ENCODE measurements at regions not wholly inside any gene's neighbourhood (a gene's known extent, or its start where the extent isn't known, plus 50 kb on each side); places are given as distances from the start of the nearest gene placed in this dataset.
A peak's percentile ranks its signal among the peaks of the same experiment; 100 is the strongest.
"Not testable (repeated sequence)": the region's sequence is repeated elsewhere in the genome, so short reads cannot be mapped to it uniquely, and the experiment has no call there.

- no peak for DNase-seq (ENCODE audit: low read depth in 3 of 3, low spot score in 2 of 3)
These were observed 302.0 kb downstream of the ALDH8A1 start for GRCh38 chr6:134647861-134648260.

GRCh38 chr6:134642819-134643218, 307.1 kb downstream of the ALDH8A1 start:
- DNase-seq (ENCODE audit: low read depth in 3 of 3, low spot score in 2 of 3), result no peak

- peak in 2 of 3 donors; percentile 25 to 30 for DNase-seq (ENCODE audit: low read depth in 3 of 3, low spot score in 2 of 3)
These were observed 307.6 kb downstream of the ALDH8A1 start for GRCh38 chr6:134642279-134642678.

GRCh38 chr6:134640975-134641429, 308.9 kb downstream of the ALDH8A1 start:
- peak; percentile 31 to 45 (median 37) for DNase-seq (ENCODE audit: low read depth in 3 of 3, low spot score in 2 of 3)

GRCh38 chr6:134640229-134640628, 309.7 kb downstream of the ALDH8A1 start:
- DNase-seq (ENCODE audit: low read depth in 3 of 3, low spot score in 2 of 3), result no peak

DNA sequence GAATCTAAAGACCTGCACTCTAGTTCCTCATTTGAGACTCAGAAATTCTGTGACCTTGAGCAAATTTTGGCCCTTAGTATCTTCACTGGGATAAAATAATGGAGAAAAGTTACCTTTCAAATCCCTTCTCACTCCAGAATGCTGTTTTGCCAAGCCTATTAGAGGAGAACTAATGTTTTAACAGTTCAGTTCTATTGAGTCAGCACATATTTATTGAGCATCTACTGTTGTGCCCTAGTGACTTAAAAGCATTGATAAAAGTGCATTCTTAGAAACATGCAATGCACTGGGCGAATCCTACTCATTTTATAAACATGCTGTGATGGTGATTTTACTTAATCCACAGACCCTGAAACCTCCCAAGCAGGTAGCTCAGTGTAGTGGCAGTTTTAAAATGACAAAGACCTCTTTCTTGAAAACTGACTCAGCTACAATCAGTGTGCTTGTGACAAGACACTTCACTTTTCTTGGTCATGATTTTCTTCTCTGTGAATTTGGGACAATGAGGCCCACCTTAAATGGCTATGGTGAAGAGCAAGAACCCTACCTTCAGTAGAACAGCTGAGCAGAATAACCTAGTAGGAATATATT, 312.0 kb downstream of the ALDH8A1 start:
- DNase-seq (ENCODE audit: low read depth in 3 of 3, low spot score in 2 of 3), result no peak

- no peak for DNase-seq (ENCODE audit: low read depth in 3 of 3, low spot score in 2 of 3)
These were observed 312.6 kb downstream of the ALDH8A1 start for GRCh38 chr6:134637282-134637681.

DNA sequence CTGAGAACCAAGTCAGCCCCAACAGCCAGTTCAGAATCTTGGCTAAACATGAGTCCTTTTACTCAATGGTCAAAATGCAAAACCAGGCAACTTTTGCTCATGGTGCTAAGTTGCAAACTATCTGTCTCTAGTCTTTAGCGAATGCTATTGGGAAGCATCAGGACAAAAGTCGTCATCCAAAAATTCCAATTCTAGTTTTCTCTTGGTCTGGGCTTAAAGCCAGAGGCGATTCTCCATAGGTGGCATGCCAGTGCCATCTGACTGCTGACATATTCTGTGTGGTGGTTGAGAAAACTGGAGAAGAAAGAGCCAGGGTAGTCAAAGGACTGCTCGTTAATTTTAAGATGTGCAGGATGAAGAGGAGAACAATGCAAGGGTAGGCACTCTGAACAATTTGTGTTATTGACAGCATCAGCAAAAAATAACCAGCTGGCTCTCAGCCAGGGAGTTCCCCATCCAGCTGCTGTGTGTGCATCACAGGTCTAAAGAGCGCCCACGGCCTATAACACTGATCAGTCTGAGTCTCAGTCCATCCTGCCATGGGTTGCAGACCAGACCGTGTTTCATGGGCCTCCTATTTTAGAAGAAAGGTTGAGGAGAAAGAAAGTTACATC, 313.6 kb downstream of the ALDH8A1 start:
- no peak for DNase-seq (ENCODE audit: low read depth in 3 of 3, low spot score in 2 of 3)

DNA sequence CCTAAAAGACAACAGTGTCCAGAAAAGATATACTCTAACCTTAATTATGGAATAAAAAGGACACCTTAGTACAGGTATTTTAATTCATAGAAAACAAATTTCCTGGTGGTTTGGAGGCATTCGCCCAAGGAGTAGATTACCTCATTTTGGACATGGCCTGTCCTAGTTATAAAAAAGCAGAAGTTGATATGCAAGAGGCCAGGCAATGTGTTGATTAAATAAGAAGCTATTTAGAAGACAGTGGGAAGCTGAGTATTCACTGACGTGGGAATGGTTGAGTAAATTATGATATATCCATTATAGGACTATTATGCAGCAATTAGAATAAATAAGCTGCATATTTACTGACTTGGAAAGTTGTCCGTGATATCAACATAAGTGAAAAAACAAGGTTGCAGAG, 314.9 kb downstream of the ALDH8A1 start:
- no peak for DNase-seq (ENCODE audit: low read depth in 3 of 3, low spot score in 2 of 3)

DNA sequence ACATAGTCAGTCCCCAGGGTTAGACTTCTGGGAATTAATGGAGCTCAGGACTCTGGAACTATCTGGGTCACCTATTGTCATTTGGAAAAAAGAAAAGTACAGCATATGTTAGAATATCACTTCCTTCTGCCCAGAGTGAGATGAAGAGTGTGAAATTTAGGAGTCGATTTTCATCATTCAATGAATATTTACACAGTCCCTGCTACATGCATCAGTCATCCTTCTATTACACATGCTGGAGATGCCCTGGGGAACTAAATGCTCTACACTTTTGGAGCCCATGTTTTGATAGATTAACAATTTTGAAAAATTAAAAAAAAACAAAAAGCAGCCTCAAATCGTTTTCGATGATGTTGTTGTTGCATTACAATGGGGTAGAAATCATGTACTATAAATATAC, 315.4 kb downstream of the ALDH8A1 start:
- DNase-seq (ENCODE audit: low read depth in 3 of 3, low spot score in 2 of 3), result no peak

DNA sequence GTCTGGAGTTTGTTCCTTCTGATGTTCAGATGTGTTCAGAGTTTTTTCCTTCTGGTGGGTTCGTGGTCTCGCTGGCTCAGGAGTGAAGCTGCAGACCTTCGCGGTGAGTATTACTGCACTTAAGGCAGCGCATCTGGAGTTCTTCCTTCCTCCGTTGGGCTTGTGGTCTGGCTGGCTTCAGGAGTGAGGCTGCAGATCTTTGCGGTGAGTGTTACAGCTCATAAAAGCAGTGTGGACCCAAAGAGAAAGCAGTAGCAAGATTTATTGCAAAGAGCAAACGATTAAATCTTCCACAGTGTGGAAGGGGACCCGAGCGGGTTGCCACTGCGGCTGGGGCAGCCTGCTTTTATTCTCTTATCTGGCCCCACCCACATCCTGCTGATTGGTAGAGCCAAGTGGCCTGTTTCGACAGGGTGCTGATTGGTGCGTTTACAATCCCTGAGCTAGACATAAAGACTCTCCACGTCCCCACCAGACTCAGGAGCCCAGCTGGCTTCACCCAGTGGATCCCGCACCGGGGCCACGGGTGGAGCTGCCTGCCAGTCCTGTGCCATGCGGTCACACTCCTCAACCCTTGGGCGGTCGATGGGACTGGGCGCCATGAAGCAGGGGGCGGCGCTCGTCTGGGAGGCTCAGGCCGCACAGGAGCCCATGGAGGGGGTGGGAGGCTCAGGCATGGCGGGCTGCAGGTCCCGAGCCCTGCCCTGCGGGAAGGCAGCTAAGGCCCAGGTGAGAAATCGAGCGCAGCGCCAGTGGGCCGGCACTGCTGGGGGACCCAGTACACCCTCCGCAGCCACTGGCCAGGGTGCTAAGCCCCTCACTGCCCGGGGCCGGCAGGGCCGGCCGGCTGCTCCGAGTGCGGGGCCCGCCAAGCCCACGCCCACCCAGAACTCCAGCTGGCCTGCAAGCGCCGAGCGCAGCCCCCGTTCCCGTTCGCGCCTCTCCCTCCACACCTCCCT, 315.3 kb upstream of the SGK1 start:
- not testable (repeated sequence) for DNase-seq (ENCODE audit: low read depth in 3 of 3, low spot score in 2 of 3)

GRCh38 chr6:134632024-134632423, 314.1 kb upstream of the SGK1 start:
- no peak for DNase-seq (ENCODE audit: low read depth in 3 of 3, low spot score in 2 of 3)

GRCh38 chr6:134631398-134631924, 313.5 kb upstream of the SGK1 start:
- DNase-seq (ENCODE audit: low read depth in 3 of 3, low spot score in 2 of 3), result no peak

- no peak for DNase-seq (ENCODE audit: low read depth in 3 of 3, low spot score in 2 of 3)
These were observed 312.7 kb upstream of the SGK1 start for GRCh38 chr6:134630508-134631121.

- no peak for DNase-seq (ENCODE audit: low read depth in 3 of 3, low spot score in 2 of 3)
These were observed 310.2 kb upstream of the SGK1 start for GRCh38 chr6:134628154-134628553.

DNA sequence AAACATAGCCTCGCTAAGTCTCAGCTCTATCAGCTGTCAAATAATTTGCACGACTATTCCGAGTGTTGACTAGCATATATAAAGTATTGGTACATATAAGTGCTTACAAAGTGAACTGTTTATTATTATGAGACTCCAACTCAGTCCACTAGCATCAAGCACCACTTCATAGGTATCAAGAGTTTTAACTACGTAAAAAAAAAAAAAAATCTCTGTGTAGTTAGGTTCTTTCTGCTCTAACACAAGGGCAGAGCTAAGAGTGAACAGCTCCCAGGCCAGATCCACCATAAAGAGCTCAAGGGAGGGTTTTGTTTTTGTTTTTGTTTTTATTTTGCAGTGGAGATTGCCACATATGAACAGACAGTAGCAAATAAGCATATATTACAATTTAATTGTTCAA, 309.8 kb upstream of the SGK1 start:
- no peak for DNase-seq (ENCODE audit: low read depth in 3 of 3, low spot score in 2 of 3)

GRCh38 chr6:134626589-134626988, 308.7 kb upstream of the SGK1 start:
- no peak for DNase-seq (ENCODE audit: low read depth in 3 of 3, low spot score in 2 of 3)

- no peak for DNase-seq (ENCODE audit: low read depth in 3 of 3, low spot score in 2 of 3)
These were observed 308.2 kb upstream of the SGK1 start for GRCh38 chr6:134626086-134626485.

DNA sequence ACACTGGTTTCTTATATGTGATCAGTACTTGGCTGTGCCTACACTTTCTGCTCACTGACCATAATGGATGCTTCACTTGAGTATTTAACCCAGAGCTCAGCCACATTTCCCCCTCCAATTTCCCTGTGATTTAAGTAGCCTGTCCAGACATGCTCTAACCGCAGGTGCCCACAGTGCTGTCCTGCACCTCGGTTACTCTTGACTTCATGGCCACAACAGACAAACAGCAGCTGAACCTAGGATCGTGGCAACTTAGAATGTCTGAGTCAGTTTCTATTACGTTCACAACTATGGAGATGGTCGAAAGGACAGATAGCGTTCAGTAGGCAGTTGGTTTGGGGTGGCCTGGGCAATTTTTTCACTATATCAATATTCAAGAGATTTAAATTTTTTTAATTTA, 306.9 kb upstream of the SGK1 start:
- no peak for DNase-seq (ENCODE audit: low read depth in 3 of 3, low spot score in 2 of 3)

GRCh38 chr6:134623401-134623800, 305.5 kb upstream of the SGK1 start:
- no peak for DNase-seq (ENCODE audit: low read depth in 3 of 3, low spot score in 2 of 3)
